SK-N-MC (cell line): ENCODE measurements at regions not wholly inside any gene's neighbourhood (a gene's known extent, or its start where the extent isn't known, plus 50 kb on each side); places are given as distances from the start of the nearest gene placed in this dataset.

Experiments
- EZH2 ChIP-seq: fragments of 200-600 bp; sonication (generic); IDR thresholded peaks from one replicate; pipeline ENCODE4 v1.6.1; 2017; ENCODE audit warnings: antibody characterized with exemption
- FOXP2 ChIP-seq: optimal IDR thresholded peaks from 2 replicates; pipeline ENCODE3; 2011; ENCODE audit warnings: mild to moderate bottlenecking, moderate library complexity; ENCODE audit not compliant: insufficient read depth; ENCODE audit errors: extremely low read length, control extremely low read depth
- POLR2AphosphoS5 ChIP-seq: IDR thresholded peaks from 2 replicates; pipeline ENCODE4 v1.6.1; 2012; ENCODE audit warnings: mild to moderate bottlenecking, low read depth, low read length, borderline replicate concordance

DNA sequence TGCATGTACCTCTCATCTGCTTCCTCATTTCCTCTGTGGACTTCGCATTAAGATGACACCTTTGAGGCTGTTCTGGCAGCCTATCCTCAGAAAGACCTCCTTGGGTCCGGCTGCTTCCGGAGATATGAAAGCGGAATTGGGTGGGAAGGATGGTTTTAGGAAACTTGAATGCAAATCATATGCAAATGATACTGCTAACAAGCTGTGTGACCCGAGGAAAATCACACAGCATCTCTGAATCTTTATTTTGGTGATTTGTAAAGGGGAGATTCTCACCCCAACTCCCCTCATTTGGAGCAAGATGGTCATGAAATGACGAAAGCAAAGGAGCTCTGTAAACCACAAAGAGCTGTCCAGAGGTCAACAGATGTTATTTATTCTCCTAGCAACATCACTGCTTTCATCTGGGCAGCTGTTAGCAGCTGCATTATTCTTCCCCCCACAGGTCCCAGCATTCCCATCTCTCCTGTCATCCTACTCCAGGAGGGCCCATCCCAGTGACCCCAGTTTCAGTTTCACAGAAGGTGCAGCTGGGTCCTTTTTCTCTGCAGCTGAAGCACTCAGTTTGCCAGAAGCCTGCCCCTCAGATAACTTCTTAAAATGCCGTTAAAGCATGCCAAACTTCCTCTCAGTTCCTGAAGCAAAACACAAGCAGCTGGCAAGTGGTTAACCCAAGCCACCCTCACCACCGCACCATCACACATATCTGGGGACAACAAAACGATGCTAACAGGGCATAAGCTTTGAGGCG, 269.5 kb downstream of the SEC61B start:
- TF ChIP-seq EZH2 (no peak), POLR2AphosphoS5 (no peak), FOXP2 (no peak)
